Peyer's patch (tissue), 4 donors: ENCODE measurements at regions not wholly inside any gene's neighbourhood (a gene's known extent, or its start where the extent isn't known, plus 50 kb on each side); places are given as distances from the start of the nearest gene placed in this dataset.

Experiments used
- CTCF ChIP-seq, 6 experiments: fragments of 450-650 bp in 4 of 6; fragments of 200-600 bp in 2 of 6; sonication (generic) in 1 of 6; IDR thresholded peaks; one replicate each; pipeline ENCODE4 v1.5.1; 2017 to 2019; ENCODE audit warnings: antibody characterized with exemption in 6 of 6, mild to moderate bottlenecking in 3 of 6, moderate library complexity in 1 of 6
- POLR2A ChIP-seq, 2 donors: fragments of 450-650 bp; IDR thresholded peaks; one replicate each; pipeline ENCODE4 v1.5.1; 2017; ENCODE audit warnings: antibody characterized with exemption in 2 of 2, mild to moderate bottlenecking in 2 of 2, moderate library complexity in 2 of 2

- no peak for TF ChIP-seq CTCF (IDR thresholded peaks at IDR 0.05)
- no peak for TF ChIP-seq POLR2A (IDR thresholded peaks at IDR 0.05)
Observed at GRCh38 chr6:137763886-137764285, 103.2 kb upstream of the TNFAIP3 start.
